Upper lobe of left lung (tissue), 6 donors: ENCODE measurements at regions not wholly inside any gene's neighbourhood (a gene's known extent, or its start where the extent isn't known, plus 50 kb on each side); places are given as distances from the start of the nearest gene placed in this dataset.

ENCODE experiments used
- ATAC-seq, 2 donors: fragments of 200-7000 bp; cut with Tn5 transposase; one replicate each; pipeline ENCODE4 v1.9.1; 2022; ENCODE audit warnings: mild to moderate bottlenecking in 2 of 2, moderate library complexity in 2 of 2; ENCODE audit not compliant: low FRiP score in 2 of 2
- DNase-seq, 2 donors: peaks; one replicate each; pipeline ENCODE4 v3.0.0-alpha.2; 2019 to 2020
- H3K27ac ChIP-seq, 4 donors: fragments of 200-600 bp; sonication (generic); one replicate each; pipeline ENCODE4 v1.5.1; 2016 to 2019
- H3K27me3 ChIP-seq, 4 donors: fragments of 200-600 bp; sonication (generic); one replicate each; pipeline ENCODE4 v1.5.1; 2017 to 2019
- H3K36me3 ChIP-seq, 4 donors: fragments of 200-600 bp; sonication (generic); one replicate each; pipeline ENCODE4 v1.5.1; 2016 to 2019
- H3K4me1 ChIP-seq, 4 donors: fragments of 200-600 bp; sonication (generic); one replicate each; pipeline ENCODE4 v1.5.1; 2018 to 2019
- H3K4me3 ChIP-seq, 4 donors: fragments of 200-600 bp; sonication (generic); one replicate each; pipeline ENCODE4 v1.5.1; 2017 to 2019; ENCODE audit warnings: mild to moderate bottlenecking in 2 of 4, moderate library complexity in 1 of 4
- H3K9me3 ChIP-seq, 4 donors: fragments of 200-600 bp; sonication (generic); one replicate each; pipeline ENCODE4 v1.5.1; 2018 to 2019
- EP300 ChIP-seq, 4 donors: sonication (generic); formaldehyde crosslinking; IDR thresholded peaks; one replicate each; pipeline ENCODE4 v1.5.1; 2017; ENCODE audit warnings: antibody characterized with exemption in 4 of 4, control low read depth in 2 of 4
- POLR2A ChIP-seq, 4 donors: fragments of 450-650 bp; IDR thresholded peaks; one replicate each; pipeline ENCODE4 v1.5.1; 2016 to 2017; ENCODE audit warnings: antibody characterized with exemption in 4 of 4, mild to moderate bottlenecking in 2 of 4
- POLR2AphosphoS5 ChIP-seq, 2 donors: sonication (generic); formaldehyde crosslinking; IDR thresholded peaks; one replicate each; pipeline ENCODE4 v1.5.1; 2017; ENCODE audit warnings: antibody characterized with exemption in 2 of 2
- WGBS, 2 donors: methylation state at CpG; one replicate each; pipeline ENCODE4 v1.1.5; 2017 to 2018; 5-methylcytosine and 5-hydroxymethylcytosine counted together
- TF ChIP-seq, protein P1 (sequence below), 6 experiments: fragments of 450-650 bp in 4 of 6; fragments of 200-600 bp in 2 of 6; sonication (generic) in 2 of 6; IDR thresholded peaks; one replicate each; pipeline ENCODE4 v1.5.1; 2016 to 2019; ENCODE audit warnings: antibody characterized with exemption in 6 of 6
- donor health status: DM: no; HTN: no; CAD: no; lungs with moderate emphysema.
- donor health status: DM: no; HTN: yes; CAD: no; lungs with severe emphysema.

DNA sequence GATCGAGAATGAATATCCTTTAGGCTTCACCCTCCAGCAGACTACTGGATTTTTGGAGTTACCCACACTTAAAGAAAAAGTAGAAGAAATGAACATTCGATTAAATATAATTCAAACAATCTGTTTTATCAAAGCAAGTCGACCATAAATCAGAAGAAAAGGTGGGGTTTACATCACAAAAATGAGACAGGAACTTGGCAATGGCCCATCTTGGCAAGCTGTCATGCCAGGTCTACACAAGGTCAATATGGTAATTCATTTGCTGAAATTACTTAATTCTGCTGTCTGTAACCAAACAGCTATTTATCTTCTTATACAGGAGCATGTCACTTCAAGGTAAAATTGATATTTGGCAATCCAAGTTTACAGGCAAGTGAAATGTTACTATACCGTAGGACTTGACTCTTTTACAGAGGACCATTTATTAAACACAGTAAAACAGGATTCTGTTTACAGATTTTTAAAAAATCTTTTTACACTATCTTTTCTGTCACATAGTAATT lies 640.6 kb upstream of the NRP1 start:
- 55 to 65% methylated on average over 4 of the region's 4 CpGs for WGBS, 2 donors
- no peak for DNase-seq

DNA sequence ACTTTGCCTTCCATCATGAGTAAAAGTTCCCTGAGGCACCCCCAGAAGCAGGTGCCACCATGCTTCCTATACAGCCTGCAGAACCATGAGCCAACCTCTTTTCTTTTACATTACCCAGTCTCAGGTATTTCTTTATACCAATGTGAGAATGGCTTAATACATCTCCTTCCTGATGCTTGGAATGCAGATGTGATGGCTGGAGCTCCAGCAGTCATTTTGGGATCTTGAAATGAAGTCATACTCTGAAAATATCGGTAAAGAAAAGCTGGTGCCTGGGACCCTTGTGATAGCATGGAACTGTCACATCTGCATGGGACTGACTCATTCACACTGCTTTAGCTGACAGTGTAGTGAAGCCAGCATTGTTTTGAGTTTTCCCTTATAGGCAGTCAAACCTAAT lies 634.5 kb upstream of the NRP1 start:
- DNase-seq = no peak
- no peak overlapping the region for H3K4me3 ChIP-seq
- 86 to 100% methylated on average over 1 of the region's 1 CpG for WGBS, 2 donors
- H3K27me3 ChIP-seq = no peaks in the 10 kb centered on the region
- TF ChIP-seq EP300 (IDR thresholded peaks at IDR 0.05) (no peak), POLR2A (IDR thresholded peaks at IDR 0.05) (no peak), POLR2AphosphoS5 (IDR thresholded peaks at IDR 0.05) (no peak)
- TF ChIP-seq, protein P1, sequence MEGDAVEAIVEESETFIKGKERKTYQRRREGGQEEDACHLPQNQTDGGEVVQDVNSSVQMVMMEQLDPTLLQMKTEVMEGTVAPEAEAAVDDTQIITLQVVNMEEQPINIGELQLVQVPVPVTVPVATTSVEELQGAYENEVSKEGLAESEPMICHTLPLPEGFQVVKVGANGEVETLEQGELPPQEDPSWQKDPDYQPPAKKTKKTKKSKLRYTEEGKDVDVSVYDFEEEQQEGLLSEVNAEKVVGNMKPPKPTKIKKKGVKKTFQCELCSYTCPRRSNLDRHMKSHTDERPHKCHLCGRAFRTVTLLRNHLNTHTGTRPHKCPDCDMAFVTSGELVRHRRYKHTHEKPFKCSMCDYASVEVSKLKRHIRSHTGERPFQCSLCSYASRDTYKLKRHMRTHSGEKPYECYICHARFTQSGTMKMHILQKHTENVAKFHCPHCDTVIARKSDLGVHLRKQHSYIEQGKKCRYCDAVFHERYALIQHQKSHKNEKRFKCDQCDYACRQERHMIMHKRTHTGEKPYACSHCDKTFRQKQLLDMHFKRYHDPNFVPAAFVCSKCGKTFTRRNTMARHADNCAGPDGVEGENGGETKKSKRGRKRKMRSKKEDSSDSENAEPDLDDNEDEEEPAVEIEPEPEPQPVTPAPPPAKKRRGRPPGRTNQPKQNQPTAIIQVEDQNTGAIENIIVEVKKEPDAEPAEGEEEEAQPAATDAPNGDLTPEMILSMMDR (IDR thresholded peaks at IDR 0.05) = no peak
- no peaks in the 10 kb centered on the region for H3K4me1 ChIP-seq
- no peaks in the 10 kb centered on the region for H3K9me3 ChIP-seq
- no peak overlapping the region for H3K27ac ChIP-seq
- ATAC-seq = no peak
- H3K36me3 ChIP-seq = no peaks in the 10 kb centered on the region

More for the DNA sequence above, 640.6 kb upstream of the NRP1 start:
- H3K27me3 ChIP-seq = no peaks in the 10 kb centered on the region
- H3K4me1 ChIP-seq = no peaks in the 10 kb centered on the region
- no peak overlapping the region for H3K27ac ChIP-seq
- H3K4me3 ChIP-seq = no peak overlapping the region
- no peaks in the 10 kb centered on the region for H3K9me3 ChIP-seq
- no peak for TF ChIP-seq EP300 (IDR thresholded peaks at IDR 0.05)
- TF ChIP-seq POLR2A (IDR thresholded peaks at IDR 0.05) = no peak
- TF ChIP-seq, protein P1 (IDR thresholded peaks at IDR 0.05) = no peak
- TF ChIP-seq POLR2AphosphoS5 (IDR thresholded peaks at IDR 0.05) = no peak
- no peak for ATAC-seq
- no peaks in the 10 kb centered on the region for H3K36me3 ChIP-seq

DNA sequence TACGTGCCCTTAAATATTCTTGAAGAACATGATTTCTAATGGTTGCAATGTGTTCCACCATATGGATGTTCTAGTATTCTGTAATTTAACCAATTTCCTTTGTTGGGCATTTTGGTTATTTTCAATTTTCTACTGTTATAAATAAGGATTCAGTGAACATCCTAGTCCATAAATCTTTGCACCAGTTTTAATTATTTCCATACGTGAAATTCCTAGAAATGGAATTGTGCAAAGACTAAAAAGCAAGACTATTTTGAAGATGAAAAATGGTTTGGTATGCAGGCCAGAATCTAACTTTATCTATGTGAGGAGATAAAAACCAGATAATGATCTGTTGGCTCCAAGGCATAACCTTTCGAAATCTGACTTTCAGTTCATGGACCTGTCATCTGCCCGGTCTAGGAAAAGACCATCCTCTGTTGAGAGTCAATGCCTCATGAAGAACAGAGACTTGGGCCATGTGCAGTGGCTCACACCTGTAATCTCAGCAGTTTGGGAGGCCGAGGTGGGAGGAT lies 633.2 kb upstream of the NRP1 start:
- no peaks in the 10 kb centered on the region for H3K9me3 ChIP-seq
- 86 to 94% methylated on average over 5 of the region's 5 CpGs for WGBS, 2 donors
- TF ChIP-seq, protein P1 (IDR thresholded peaks at IDR 0.05) = no peak
- no peak for TF ChIP-seq POLR2AphosphoS5 (IDR thresholded peaks at IDR 0.05)
- no peak for TF ChIP-seq EP300 (IDR thresholded peaks at IDR 0.05)
- TF ChIP-seq POLR2A (IDR thresholded peaks at IDR 0.05) = no peak
- H3K27me3 ChIP-seq = no peaks in the 10 kb centered on the region
- no peaks in the 10 kb centered on the region for H3K4me1 ChIP-seq
- ATAC-seq = no peak
- H3K27ac ChIP-seq = no peak overlapping the region
- no peak for DNase-seq
- H3K4me3 ChIP-seq = no peak overlapping the region
- H3K36me3 ChIP-seq = no peaks in the 10 kb centered on the region

DNA sequence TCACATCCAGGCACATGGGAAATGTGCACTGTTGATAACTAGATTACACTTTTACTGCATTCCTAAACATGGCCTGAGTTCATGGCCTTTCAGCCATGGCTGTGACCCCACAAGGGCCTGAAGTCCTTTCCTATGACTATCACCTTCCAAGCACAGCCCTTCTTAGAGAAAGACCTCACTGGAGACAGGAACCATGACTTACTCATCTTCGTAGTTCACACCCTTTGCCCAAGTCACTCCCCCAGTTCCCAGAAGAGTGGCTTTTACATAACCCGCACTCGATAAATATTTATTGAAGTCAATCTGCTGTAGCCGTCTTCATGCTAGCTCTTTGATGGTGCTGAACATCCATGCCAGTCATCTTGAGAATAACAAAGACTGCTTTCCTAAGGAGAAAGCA lies 632.5 kb upstream of the NRP1 start:
- TF ChIP-seq POLR2A (IDR thresholded peaks at IDR 0.05) = no peak
- no peak for TF ChIP-seq EP300 (IDR thresholded peaks at IDR 0.05)
- TF ChIP-seq, protein P1 (IDR thresholded peaks at IDR 0.05) = no peak
- TF ChIP-seq POLR2AphosphoS5 (IDR thresholded peaks at IDR 0.05) = no peak
- DNase-seq (no peak), ATAC-seq (no peak)
- Histone ChIP-seq H3K4me3 (no peak overlapping the region), H3K27me3 (no peaks in the 10 kb centered on the region), H3K9me3 (no peaks in the 10 kb centered on the region), H3K36me3 (no peaks in the 10 kb centered on the region), H3K27ac (no peak overlapping the region), H3K4me1 (no peaks in the 10 kb centered on the region)
- 91 to 96% methylated on average over 4 of the region's 4 CpGs for WGBS, 2 donors
